ENCODE measurements at regions not wholly inside any gene's neighbourhood (a gene's known extent, or its start where the extent isn't known, plus 50 kb on each side); places are given as distances from the start of the nearest gene placed in this dataset.

- TF ChIP-seq CTCF (IDR thresholded peaks at IDR 0.05): no peak
- no peak for TF ChIP-seq POLR2A (IDR thresholded peaks at IDR 0.05)
Observed at GRCh38 chr2:5766056-5766455, 73.9 kb downstream of the SOX11 start.

All from esophagus squamous epithelium (tissue), 4 donors.